HepG2 (cell line): ENCODE measurements at regions not wholly inside any gene's neighbourhood (a gene's known extent, or its start where the extent isn't known, plus 50 kb on each side); places are given as distances from the start of the nearest gene placed in this dataset.

Experiments
- ATAD3A ChIP-seq: sonication (generic); formaldehyde crosslinking; IDR thresholded peaks from 2 replicates; pipeline ENCODE4 v1.4.0; 2020; ENCODE audit warnings: missing genetic modification reagents
- EED ChIP-seq: sonication (generic); formaldehyde crosslinking; IDR thresholded peaks from 2 replicates; pipeline ENCODE4 v1.5.0; 2020; ENCODE audit warnings: mild to moderate bottlenecking, missing genetic modification reagents
- HOXA5 ChIP-seq: sonication (generic); formaldehyde crosslinking; IDR thresholded peaks from 2 replicates; pipeline ENCODE4 v1.4.0; 2020; ENCODE audit warnings: missing genetic modification reagents
- KMT2A ChIP-seq: sonication (generic); formaldehyde crosslinking; IDR thresholded peaks from 2 replicates; pipeline ENCODE4 v1.4.0; 2020; ENCODE audit warnings: missing genetic modification reagents
- MZF1 ChIP-seq: sonication (generic); formaldehyde crosslinking; IDR thresholded peaks from 2 replicates; pipeline ENCODE4 v1.8.1; 2023; ENCODE audit warnings: mild to moderate bottlenecking, missing genetic modification reagents, borderline replicate concordance
- NBN ChIP-seq: fragments of 450-650 bp; conservative IDR thresholded peaks from 2 replicates; pipeline ENCODE4 v1.6.1; 2017
- NR2F6 ChIP-seq, 2 experiments: IDR thresholded peaks; 2 replicates each; pipeline ENCODE4 v1.6.1; 2016; ENCODE audit warnings: antibody characterized with exemption in 1 of 2, mild to moderate bottlenecking in 1 of 2
- ONECUT2 ChIP-seq: sonication (generic); formaldehyde crosslinking; IDR thresholded peaks from 2 replicates; pipeline ENCODE4 v1.4.0; 2020; ENCODE audit warnings: missing genetic modification reagents
- SNRNP70 ChIP-seq: fragments of 200-400 bp; formaldehyde crosslinking; IDR thresholded peaks from 2 replicates; pipeline ENCODE4 v1.6.1; 2017; ENCODE audit warnings: mild to moderate bottlenecking, low read depth, low read length, moderate library complexity
- SOX6 ChIP-seq, 2 experiments: fragments of 450-650 bp in 1 of 2; sonication (generic) in 1 of 2; formaldehyde crosslinking in 1 of 2; IDR thresholded peaks; 2 replicates each; pipeline versions ENCODE4 v1.4.0 to v1.6.1; 2017 to 2020; ENCODE audit warnings: antibody characterized with exemption in 1 of 2, mild to moderate bottlenecking in 1 of 2, missing genetic modification reagents in 1 of 2
- TARDBP ChIP-seq: sonication (generic); formaldehyde crosslinking; IDR thresholded peaks from 2 replicates; pipeline ENCODE4 v1.8.0; 2022; ENCODE audit warnings: mild to moderate bottlenecking, missing genetic modification reagents
- TBX2 ChIP-seq: sonication (generic); formaldehyde crosslinking; IDR thresholded peaks from 2 replicates; pipeline ENCODE4 v1.5.0; 2020; ENCODE audit warnings: missing genetic modification reagents, mild to moderate bottlenecking, borderline replicate concordance
- XRCC5 ChIP-seq: fragments of 200-400 bp; formaldehyde crosslinking; optimal IDR thresholded peaks from 2 replicates; pipeline ENCODE3; 2017; ENCODE audit warnings: mild to moderate bottlenecking, low read length
- ZC3H4 ChIP-seq: sonication (generic); formaldehyde crosslinking; IDR thresholded peaks from 2 replicates; pipeline ENCODE4 v1.4.0; 2020; ENCODE audit warnings: missing genetic modification reagents, borderline replicate concordance
- ZKSCAN1 ChIP-seq: fragments of 150-350 bp; IDR thresholded peaks from 2 replicates; pipeline ENCODE4 v1.6.1; 2014; ENCODE audit warnings: low read length
- ZNF292 ChIP-seq: sonication (generic); formaldehyde crosslinking; IDR thresholded peaks from 2 replicates; pipeline ENCODE4 v1.8.1; 2022; ENCODE audit warnings: mild to moderate bottlenecking, low read depth, missing genetic modification reagents, borderline replicate concordance
- ZNF530 ChIP-seq: sonication (generic); formaldehyde crosslinking; IDR thresholded peaks from 2 replicates; pipeline ENCODE4 v1.5.0; 2020; ENCODE audit warnings: low read depth, mild to moderate bottlenecking, missing genetic modification reagents
- ZNF547 ChIP-seq: sonication (generic); formaldehyde crosslinking; IDR thresholded peaks from 2 replicates; pipeline ENCODE4 v1.5.1; 2020; ENCODE audit warnings: mild to moderate bottlenecking, missing genetic modification reagents
- ZNF629 ChIP-seq: sonication (generic); formaldehyde crosslinking; conservative IDR thresholded peaks from 2 replicates; pipeline ENCODE4 v1.5.0; 2020; ENCODE audit warnings: missing genetic modification reagents
- ZZZ3 ChIP-seq: sonication (generic); formaldehyde crosslinking; IDR thresholded peaks from 2 replicates; pipeline ENCODE4 v1.4.0; 2020; ENCODE audit warnings: missing genetic modification reagents, mild to moderate bottlenecking, borderline replicate concordance
- TF ChIP-seq, protein P1 (sequence below): sonication (generic); formaldehyde crosslinking; IDR thresholded peaks from 2 replicates; pipeline ENCODE4 v1.9.0; 2021; ENCODE audit warnings: mild to moderate bottlenecking, missing genetic modification reagents
- TF ChIP-seq, protein P2 (sequence below), 2 experiments: fragments of 450-650 bp in 1 of 2; sonication (generic) in 1 of 2; formaldehyde crosslinking; IDR thresholded peaks; 2 replicates each; pipeline versions ENCODE4 v1.5.0 to v1.8.0; 2020 to 2022; ENCODE audit warnings: mild to moderate bottlenecking in 1 of 2, missing genetic modification reagents in 1 of 2
- TF ChIP-seq, protein P3 (sequence below): sonication (generic); formaldehyde crosslinking; IDR thresholded peaks from 2 replicates; pipeline ENCODE4 v1.4.0; 2020; ENCODE audit warnings: missing genetic modification reagents

DNA sequence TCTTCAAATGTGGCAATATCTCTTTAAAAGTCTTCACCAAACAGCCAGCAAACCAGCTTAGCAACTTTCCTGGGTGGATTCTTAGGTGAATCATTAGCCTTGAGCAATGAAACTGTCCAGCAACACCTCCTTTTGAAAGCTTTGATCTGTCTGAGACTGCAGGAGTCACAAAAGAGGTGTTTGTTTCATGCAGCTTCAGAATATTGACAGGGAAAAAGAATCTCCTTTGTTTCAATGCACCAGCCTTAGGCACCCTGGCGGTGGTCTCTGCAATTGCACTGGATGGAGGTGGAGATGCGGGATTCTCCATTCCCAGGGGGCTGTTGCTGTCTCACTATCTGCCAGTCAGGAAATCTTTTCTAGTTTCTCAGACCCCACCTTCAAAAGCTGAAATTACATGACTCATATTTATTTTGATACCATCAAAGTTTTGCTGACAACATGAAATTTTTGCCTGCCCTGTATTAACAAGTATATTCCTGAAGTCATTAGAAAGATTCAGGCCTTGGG is 76.0 kb upstream of the DSG1 start (continued):
- TF ChIP-seq, protein P1, sequence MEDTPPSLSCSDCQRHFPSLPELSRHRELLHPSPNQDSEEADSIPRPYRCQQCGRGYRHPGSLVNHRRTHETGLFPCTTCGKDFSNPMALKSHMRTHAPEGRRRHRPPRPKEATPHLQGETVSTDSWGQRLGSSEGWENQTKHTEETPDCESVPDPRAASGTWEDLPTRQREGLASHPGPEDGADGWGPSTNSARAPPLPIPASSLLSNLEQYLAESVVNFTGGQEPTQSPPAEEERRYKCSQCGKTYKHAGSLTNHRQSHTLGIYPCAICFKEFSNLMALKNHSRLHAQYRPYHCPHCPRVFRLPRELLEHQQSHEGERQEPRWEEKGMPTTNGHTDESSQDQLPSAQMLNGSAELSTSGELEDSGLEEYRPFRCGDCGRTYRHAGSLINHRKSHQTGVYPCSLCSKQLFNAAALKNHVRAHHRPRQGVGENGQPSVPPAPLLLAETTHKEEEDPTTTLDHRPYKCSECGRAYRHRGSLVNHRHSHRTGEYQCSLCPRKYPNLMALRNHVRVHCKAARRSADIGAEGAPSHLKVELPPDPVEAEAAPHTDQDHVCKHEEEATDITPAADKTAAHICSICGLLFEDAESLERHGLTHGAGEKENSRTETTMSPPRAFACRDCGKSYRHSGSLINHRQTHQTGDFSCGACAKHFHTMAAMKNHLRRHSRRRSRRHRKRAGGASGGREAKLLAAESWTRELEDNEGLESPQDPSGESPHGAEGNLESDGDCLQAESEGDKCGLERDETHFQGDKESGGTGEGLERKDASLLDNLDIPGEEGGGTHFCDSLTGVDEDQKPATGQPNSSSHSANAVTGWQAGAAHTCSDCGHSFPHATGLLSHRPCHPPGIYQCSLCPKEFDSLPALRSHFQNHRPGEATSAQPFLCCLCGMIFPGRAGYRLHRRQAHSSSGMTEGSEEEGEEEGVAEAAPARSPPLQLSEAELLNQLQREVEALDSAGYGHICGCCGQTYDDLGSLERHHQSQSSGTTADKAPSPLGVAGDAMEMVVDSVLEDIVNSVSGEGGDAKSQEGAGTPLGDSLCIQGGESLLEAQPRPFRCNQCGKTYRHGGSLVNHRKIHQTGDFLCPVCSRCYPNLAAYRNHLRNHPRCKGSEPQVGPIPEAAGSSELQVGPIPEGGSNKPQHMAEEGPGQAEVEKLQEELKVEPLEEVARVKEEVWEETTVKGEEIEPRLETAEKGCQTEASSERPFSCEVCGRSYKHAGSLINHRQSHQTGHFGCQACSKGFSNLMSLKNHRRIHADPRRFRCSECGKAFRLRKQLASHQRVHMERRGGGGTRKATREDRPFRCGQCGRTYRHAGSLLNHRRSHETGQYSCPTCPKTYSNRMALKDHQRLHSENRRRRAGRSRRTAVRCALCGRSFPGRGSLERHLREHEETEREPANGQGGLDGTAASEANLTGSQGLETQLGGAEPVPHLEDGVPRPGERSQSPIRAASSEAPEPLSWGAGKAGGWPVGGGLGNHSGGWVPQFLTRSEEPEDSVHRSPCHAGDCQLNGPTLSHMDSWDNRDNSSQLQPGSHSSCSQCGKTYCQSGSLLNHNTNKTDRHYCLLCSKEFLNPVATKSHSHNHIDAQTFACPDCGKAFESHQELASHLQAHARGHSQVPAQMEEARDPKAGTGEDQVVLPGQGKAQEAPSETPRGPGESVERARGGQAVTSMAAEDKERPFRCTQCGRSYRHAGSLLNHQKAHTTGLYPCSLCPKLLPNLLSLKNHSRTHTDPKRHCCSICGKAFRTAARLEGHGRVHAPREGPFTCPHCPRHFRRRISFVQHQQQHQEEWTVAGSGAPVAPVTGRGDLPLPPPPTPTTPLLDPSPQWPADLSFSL (CRISPR knock-in tag), result no peak
- TF ChIP-seq EED (CRISPR knock-in tag) (no peak), XRCC5 (peak; percentile 82), ZKSCAN1 (no peak), NBN (no peak), NR2F6 (IDR thresholded peaks at IDR 0.05) (peak; percentile 58; the same call in 1 of the 2 replicates), NR2F6 (CRISPR knock-in tag; IDR thresholded peaks at IDR 0.05) (peak; percentile 58), TBX2 (CRISPR knock-in tag) (peak; percentile 95), HOXA5 (CRISPR knock-in tag) (no peak), ZC3H4 (no peak), ZNF629 (no peak), ATAD3A (CRISPR knock-in tag) (no peak), ZZZ3 (no peak), MZF1 (CRISPR knock-in tag) (no peak), KMT2A (CRISPR knock-in tag) (peak; percentile 36; the same call in 1 of the 2 replicates), TARDBP (peak; percentile 74), ZNF530 (CRISPR knock-in tag) (no peak), ZNF292 (peak; percentile 80; the same call in 1 of the 2 replicates), ZNF547 (no peak), SNRNP70 (no peak), SOX6 (IDR thresholded peaks at IDR 0.05) (no peak), SOX6 (CRISPR knock-in tag; IDR thresholded peaks at IDR 0.05) (peak; percentile 98), ONECUT2 (peak; percentile 74)
- TF ChIP-seq, protein P2, sequence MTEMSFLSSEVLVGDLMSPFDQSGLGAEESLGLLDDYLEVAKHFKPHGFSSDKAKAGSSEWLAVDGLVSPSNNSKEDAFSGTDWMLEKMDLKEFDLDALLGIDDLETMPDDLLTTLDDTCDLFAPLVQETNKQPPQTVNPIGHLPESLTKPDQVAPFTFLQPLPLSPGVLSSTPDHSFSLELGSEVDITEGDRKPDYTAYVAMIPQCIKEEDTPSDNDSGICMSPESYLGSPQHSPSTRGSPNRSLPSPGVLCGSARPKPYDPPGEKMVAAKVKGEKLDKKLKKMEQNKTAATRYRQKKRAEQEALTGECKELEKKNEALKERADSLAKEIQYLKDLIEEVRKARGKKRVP (CRISPR knock-in tag; IDR thresholded peaks at IDR 0.05), result peak in 1 of 2 experiments; percentile 55; a peak in 2 of 4 replicates
- TF ChIP-seq, protein P3, sequence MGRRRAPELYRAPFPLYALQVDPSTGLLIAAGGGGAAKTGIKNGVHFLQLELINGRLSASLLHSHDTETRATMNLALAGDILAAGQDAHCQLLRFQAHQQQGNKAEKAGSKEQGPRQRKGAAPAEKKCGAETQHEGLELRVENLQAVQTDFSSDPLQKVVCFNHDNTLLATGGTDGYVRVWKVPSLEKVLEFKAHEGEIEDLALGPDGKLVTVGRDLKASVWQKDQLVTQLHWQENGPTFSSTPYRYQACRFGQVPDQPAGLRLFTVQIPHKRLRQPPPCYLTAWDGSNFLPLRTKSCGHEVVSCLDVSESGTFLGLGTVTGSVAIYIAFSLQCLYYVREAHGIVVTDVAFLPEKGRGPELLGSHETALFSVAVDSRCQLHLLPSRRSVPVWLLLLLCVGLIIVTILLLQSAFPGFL (CRISPR knock-in tag), result no peak
